ENCODE measurements at regions not wholly inside any gene's neighbourhood (a gene's known extent, or its start where the extent isn't known, plus 50 kb on each side); places are given as distances from the start of the nearest gene placed in this dataset.
"Not testable (repeated sequence)": the region's sequence is repeated elsewhere in the genome, so short reads cannot be mapped to it uniquely, and the experiment has no call there.

- Mint-ChIP-seq H3K27me3 (ENCODE audit: low read depth) (no peaks in the 10 kb centered on the region), H3K36me3 (ENCODE audit: insufficient read depth) (peaks cover under 1% of the 10 kb centered on the region), H3K4me1 (ENCODE audit: low read depth) (no peaks in the 10 kb centered on the region), H3K4me3 (no peak overlapping the region), H3K9me3 (peaks cover 25% of the 10 kb centered on the region)
- ATAC-seq (no peak), DNase-seq (no peak)
These were observed 162.6 kb downstream of the MTERF1 start for GRCh38 chr7:91717681-91718470.

DNA sequence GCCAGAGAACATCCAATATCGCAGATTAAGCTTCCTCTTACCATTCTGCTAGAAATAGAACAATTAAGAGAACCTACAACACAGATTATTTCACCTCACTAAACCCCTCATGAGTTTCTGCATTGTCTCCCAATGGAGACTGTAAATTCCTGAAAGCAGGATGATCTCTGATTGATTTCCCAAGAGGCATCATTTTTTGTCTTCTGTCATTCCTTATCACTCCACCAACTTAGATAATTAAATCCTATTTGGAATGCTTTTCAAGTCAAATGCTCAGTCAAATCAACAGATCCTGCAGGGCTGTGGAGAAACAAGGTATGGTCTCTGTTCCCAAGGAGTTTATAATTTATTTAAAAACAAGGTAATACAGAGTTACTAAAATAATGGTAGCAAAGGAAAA is 161.5 kb downstream of the MTERF1 start:
- no peak overlapping the region for H3K4me3 Mint-ChIP-seq
- ATAC-seq (no peak), DNase-seq (no peak)
- peaks cover 3% of the 10 kb centered on the region for H3K36me3 Mint-ChIP-seq (ENCODE audit: insufficient read depth)
- no peaks in the 10 kb centered on the region for H3K27me3 Mint-ChIP-seq (ENCODE audit: low read depth)
- peaks cover 23% of the 10 kb centered on the region for H3K9me3 Mint-ChIP-seq
- no peaks in the 10 kb centered on the region for H3K4me1 Mint-ChIP-seq (ENCODE audit: low read depth)

GRCh38 chr7:91720260-91720937 is 160.1 kb downstream of the MTERF1 start:
- no peak overlapping the region for H3K4me3 Mint-ChIP-seq
- peaks cover 3% of the 10 kb centered on the region for H3K36me3 Mint-ChIP-seq (ENCODE audit: insufficient read depth)
- DNase-seq (no peak), ATAC-seq (no peak)
- no peaks in the 10 kb centered on the region for H3K4me1 Mint-ChIP-seq (ENCODE audit: low read depth)
- peaks cover 31% of the 10 kb centered on the region for H3K9me3 Mint-ChIP-seq
- no peaks in the 10 kb centered on the region for H3K27me3 Mint-ChIP-seq (ENCODE audit: low read depth)

GRCh38 chr7:91722831-91723230 is 157.7 kb downstream of the MTERF1 start:
- ATAC-seq (no peak), DNase-seq (no peak)
- Mint-ChIP-seq H3K4me1 (ENCODE audit: low read depth) (no peaks in the 10 kb centered on the region), H3K9me3 (peaks cover 36% of the 10 kb centered on the region), H3K4me3 (no peak overlapping the region), H3K36me3 (ENCODE audit: insufficient read depth) (peaks cover 3% of the 10 kb centered on the region), H3K27me3 (ENCODE audit: low read depth) (no peaks in the 10 kb centered on the region)

GRCh38 chr7:91729046-91729445 is 151.5 kb downstream of the MTERF1 start:
- not testable (repeated sequence) for H3K4me3 Mint-ChIP-seq; DNase-seq; H3K27me3 Mint-ChIP-seq (ENCODE audit: low read depth); H3K36me3 Mint-ChIP-seq (ENCODE audit: insufficient read depth); H3K4me1 Mint-ChIP-seq (ENCODE audit: low read depth); ATAC-seq
- H3K9me3 Mint-ChIP-seq, result peaks cover 24% of the 10 kb centered on the region

GRCh38 chr7:91731976-91732375 is 148.5 kb downstream of the MTERF1 start:
- ATAC-seq, result no peak

GRCh38 chr7:91749418-91749817 is 131.1 kb downstream of the MTERF1 start:
- H3K27me3 Mint-ChIP-seq (ENCODE audit: low read depth), result peaks cover 2% of the 10 kb centered on the region
- H3K9me3 Mint-ChIP-seq, result peaks cover 27% of the 10 kb centered on the region
- ATAC-seq, result no peak

More at GRCh38 chr7:91731976-91732375, 148.5 kb downstream of the MTERF1 start:
- peaks cover 25% of the 10 kb centered on the region for H3K9me3 Mint-ChIP-seq
- H3K4me3 Mint-ChIP-seq, result no peak overlapping the region
- no peaks in the 10 kb centered on the region for H3K36me3 Mint-ChIP-seq (ENCODE audit: insufficient read depth)
- no peaks in the 10 kb centered on the region for H3K4me1 Mint-ChIP-seq (ENCODE audit: low read depth)
- DNase-seq, result no peak
- H3K27me3 Mint-ChIP-seq (ENCODE audit: low read depth), result no peaks in the 10 kb centered on the region

DNA sequence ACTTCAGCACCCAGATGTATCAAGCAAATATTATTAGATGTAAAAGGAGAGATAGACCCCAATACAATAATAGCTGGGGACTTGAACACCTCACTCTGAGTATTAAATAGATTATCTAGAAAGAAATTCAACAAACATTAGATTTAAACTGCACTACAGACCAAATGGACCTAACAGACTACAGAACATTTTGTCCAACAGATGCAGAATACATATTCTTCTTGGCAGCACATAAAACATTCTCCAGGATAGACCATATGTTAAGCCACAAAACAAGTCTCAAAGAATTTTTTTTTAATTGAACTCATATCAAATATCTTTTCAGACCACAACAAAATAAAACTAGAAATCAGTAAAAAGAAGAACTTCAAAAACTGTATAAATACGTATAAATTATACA is 130.4 kb downstream of the MTERF1 start:
- Mint-ChIP-seq H3K4me3 (no peak overlapping the region), H3K4me1 (ENCODE audit: low read depth) (no peaks in the 10 kb centered on the region), H3K9me3 (peaks cover 22% of the 10 kb centered on the region), H3K27me3 (ENCODE audit: low read depth) (peaks cover 2% of the 10 kb centered on the region), H3K36me3 (ENCODE audit: insufficient read depth) (peaks cover 3% of the 10 kb centered on the region)
- ATAC-seq (no peak), DNase-seq (no peak)

More at GRCh38 chr7:91749418-91749817, 131.1 kb downstream of the MTERF1 start:
- Mint-ChIP-seq H3K36me3 (ENCODE audit: insufficient read depth) (peaks cover 3% of the 10 kb centered on the region), H3K4me1 (ENCODE audit: low read depth) (no peaks in the 10 kb centered on the region), H3K4me3 (no peak overlapping the region)
- DNase-seq, result no peak

GRCh38 chr7:91752102-91752501 is 128.4 kb downstream of the MTERF1 start:
- no peak overlapping the region for H3K4me3 Mint-ChIP-seq
- no peaks in the 10 kb centered on the region for H3K27me3 Mint-ChIP-seq (ENCODE audit: low read depth)
- ATAC-seq, result no peak
- H3K4me1 Mint-ChIP-seq (ENCODE audit: low read depth), result no peaks in the 10 kb centered on the region
- no peak for DNase-seq
- peaks cover 3% of the 10 kb centered on the region for H3K36me3 Mint-ChIP-seq (ENCODE audit: insufficient read depth)
- H3K9me3 Mint-ChIP-seq, result peaks cover 12% of the 10 kb centered on the region

DNA sequence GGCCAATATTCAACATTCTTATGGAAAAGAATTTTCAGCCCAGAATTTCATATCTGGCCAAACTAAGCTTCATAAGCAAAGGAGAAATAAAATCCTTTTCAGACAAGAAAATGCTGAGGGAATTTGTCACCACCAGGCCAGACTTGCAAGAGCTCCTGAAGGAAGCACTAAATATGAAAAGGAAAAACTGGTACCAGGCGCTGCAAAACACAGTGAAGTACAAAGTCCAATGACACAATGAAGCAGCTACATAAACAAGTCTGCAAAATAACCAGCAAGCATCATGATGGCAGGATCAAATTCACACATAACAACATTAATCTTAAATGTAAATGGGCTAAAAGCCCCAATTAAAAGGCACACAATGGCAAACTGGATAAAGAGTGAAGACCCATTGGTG is 126.2 kb downstream of the MTERF1 start:
- not testable (repeated sequence) for ATAC-seq; H3K4me3 Mint-ChIP-seq; H3K4me1 Mint-ChIP-seq (ENCODE audit: low read depth); H3K36me3 Mint-ChIP-seq (ENCODE audit: insufficient read depth); H3K27me3 Mint-ChIP-seq (ENCODE audit: low read depth); DNase-seq
- H3K9me3 Mint-ChIP-seq, result peaks cover 15% of the 10 kb centered on the region

GRCh38 chr7:91755121-91755520 is 125.4 kb downstream of the MTERF1 start:
- not testable (repeated sequence) for H3K36me3 Mint-ChIP-seq (ENCODE audit: insufficient read depth)

GRCh38 chr7:91759205-91759863 is 121.2 kb downstream of the MTERF1 start:
- Mint-ChIP-seq H3K27me3 (ENCODE audit: low read depth) (peaks cover 2% of the 10 kb centered on the region), H3K4me3 (no peak overlapping the region), H3K9me3 (peaks cover 44% of the 10 kb centered on the region), H3K4me1 (ENCODE audit: low read depth) (no peaks in the 10 kb centered on the region), H3K36me3 (ENCODE audit: insufficient read depth) (peaks cover 2% of the 10 kb centered on the region)
- no peak for DNase-seq
- ATAC-seq, result no peak

More at GRCh38 chr7:91755121-91755520, 125.4 kb downstream of the MTERF1 start:
- H3K4me3 Mint-ChIP-seq; H3K27me3 Mint-ChIP-seq (ENCODE audit: low read depth); DNase-seq; ATAC-seq; H3K4me1 Mint-ChIP-seq (ENCODE audit: low read depth): not testable (repeated sequence)
- peaks cover 13% of the 10 kb centered on the region for H3K9me3 Mint-ChIP-seq

DNA sequence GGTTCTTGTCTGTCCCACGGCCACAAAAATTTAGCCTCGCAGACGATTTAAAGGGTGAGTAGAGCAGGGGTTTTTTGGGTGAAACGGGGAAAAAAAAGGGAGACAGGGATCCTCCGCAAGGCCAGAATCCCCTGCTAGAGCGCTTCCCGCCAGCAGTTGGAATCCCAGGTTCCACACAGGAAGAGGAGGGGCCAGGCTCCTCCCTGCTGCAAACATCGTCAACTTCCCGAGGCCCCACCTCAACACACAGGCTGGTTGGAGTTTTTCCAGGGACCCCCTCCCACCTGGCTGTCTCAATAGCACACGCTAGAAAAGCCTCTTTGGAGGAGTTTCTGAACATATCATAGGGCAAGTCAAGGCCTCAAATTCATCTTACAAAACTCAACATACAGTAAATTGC is 112.7 kb downstream of the MTERF1 start:
- H3K4me3 Mint-ChIP-seq, result no peak overlapping the region
- H3K27me3 Mint-ChIP-seq (ENCODE audit: low read depth), result no peaks in the 10 kb centered on the region
- ATAC-seq (no peak), DNase-seq (no peak)
- H3K9me3 Mint-ChIP-seq, result peaks cover 18% of the 10 kb centered on the region
- no peaks in the 10 kb centered on the region for H3K36me3 Mint-ChIP-seq (ENCODE audit: insufficient read depth)
- H3K4me1 Mint-ChIP-seq (ENCODE audit: low read depth), result no peaks in the 10 kb centered on the region

GRCh38 chr7:91771394-91771793 is 109.1 kb downstream of the MTERF1 start:
- Mint-ChIP-seq H3K4me3 (no peak overlapping the region), H3K27me3 (ENCODE audit: low read depth) (no peaks in the 10 kb centered on the region), H3K36me3 (ENCODE audit: insufficient read depth) (no peaks in the 10 kb centered on the region), H3K9me3 (no peaks in the 10 kb centered on the region), H3K4me1 (ENCODE audit: low read depth) (no peaks in the 10 kb centered on the region)
- DNase-seq (no peak), ATAC-seq (no peak)
